Glomerular visceral epithelial cell (primary cell): ENCODE measurements at regions not wholly inside any gene's neighbourhood (a gene's known extent, or its start where the extent isn't known, plus 50 kb on each side); places are given as distances from the start of the nearest gene placed in this dataset.

ENCODE experiments used
- DNase-seq: peaks from one replicate; pipeline ENCODE4 v3.0.0-alpha.2; 2016; ENCODE audit errors: extremely low spot score

- no peak for DNase-seq
Observed at GRCh38 chr17:74015316-74015715, 188.2 kb upstream of the RPL38 start.

GRCh38 chr17:74015990-74016389 lies 187.5 kb upstream of the RPL38 start:
- DNase-seq = no peak

GRCh38 chr17:74016461-74016860 lies 187.0 kb upstream of the RPL38 start:
- DNase-seq = no peak

GRCh38 chr17:74017466-74017865 lies 186.0 kb upstream of the RPL38 start:
- no peak for DNase-seq

GRCh38 chr17:74018115-74018514 lies 185.4 kb upstream of the RPL38 start:
- DNase-seq = no peak

- no peak for DNase-seq
Observed at GRCh38 chr17:74019271-74019670, 184.2 kb upstream of the RPL38 start.

- DNase-seq = no peak
Observed at GRCh38 chr17:74019860-74020259, 183.6 kb upstream of the RPL38 start.

GRCh38 chr17:74020522-74020921 lies 183.0 kb upstream of the RPL38 start:
- no peak for DNase-seq

GRCh38 chr17:74024871-74025531 lies 178.5 kb upstream of the RPL38 start:
- DNase-seq = no peak

GRCh38 chr17:74027444-74027843 lies 176.0 kb upstream of the RPL38 start:
- DNase-seq = no peak

- no peak for DNase-seq
Observed at GRCh38 chr17:74028354-74029116, 174.9 kb upstream of the RPL38 start.

- DNase-seq = no peak
Observed at GRCh38 chr17:74031316-74032090, 172.0 kb upstream of the RPL38 start.

GRCh38 chr17:74032222-74032621 lies 171.3 kb upstream of the RPL38 start:
- DNase-seq = no peak

- DNase-seq = no peak
Observed at GRCh38 chr17:74037320-74037719, 166.2 kb upstream of the RPL38 start.

GRCh38 chr17:74040291-74040690 lies 163.2 kb upstream of the RPL38 start:
- DNase-seq = no peak

GRCh38 chr17:74040729-74041128 lies 162.7 kb upstream of the RPL38 start:
- no peak for DNase-seq

GRCh38 chr17:74041869-74042640 lies 161.4 kb upstream of the RPL38 start:
- DNase-seq = no peak

GRCh38 chr17:74042744-74043486 lies 160.6 kb upstream of the RPL38 start:
- peak; percentile 49 for DNase-seq

- DNase-seq = no peak
Observed at GRCh38 chr17:74043976-74044375, 159.5 kb upstream of the RPL38 start.

GRCh38 chr17:74045608-74046280 lies 157.7 kb upstream of the RPL38 start:
- no peak for DNase-seq
